EH (cell line): ENCODE measurements at regions not wholly inside any gene's neighbourhood (a gene's known extent, or its start where the extent isn't known, plus 50 kb on each side); places are given as distances from the start of the nearest gene placed in this dataset.
"Not testable (repeated sequence)": the region's sequence is repeated elsewhere in the genome, so short reads cannot be mapped to it uniquely, and the experiment has no call there.

ENCODE experiments used
- DNase-seq: peaks from one replicate; pipeline ENCODE4 v3.0.0-alpha.2; 2015; ENCODE audit warnings: low read depth

DNA sequence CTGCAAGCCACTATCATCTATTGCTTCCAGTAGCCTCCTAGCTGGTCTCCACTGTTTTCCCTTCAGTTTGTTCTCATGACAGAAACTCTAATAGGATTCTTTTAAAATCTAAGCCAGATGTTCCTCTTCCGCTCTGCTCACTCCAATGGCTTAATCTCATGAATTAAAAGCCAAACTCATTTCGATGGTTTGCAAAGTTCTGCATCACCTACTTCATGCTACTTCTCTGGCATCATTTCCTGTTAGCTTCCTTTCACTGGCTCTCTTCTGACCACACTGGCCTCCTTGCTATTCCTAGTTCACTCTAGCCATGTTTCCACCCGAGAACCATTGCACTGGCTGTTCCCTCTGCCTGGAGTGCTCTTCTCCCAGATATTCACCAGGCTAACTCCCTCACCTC, 102.0 kb upstream of the LSM6 start:
- DNase-seq, result peak; percentile 26

DNA sequence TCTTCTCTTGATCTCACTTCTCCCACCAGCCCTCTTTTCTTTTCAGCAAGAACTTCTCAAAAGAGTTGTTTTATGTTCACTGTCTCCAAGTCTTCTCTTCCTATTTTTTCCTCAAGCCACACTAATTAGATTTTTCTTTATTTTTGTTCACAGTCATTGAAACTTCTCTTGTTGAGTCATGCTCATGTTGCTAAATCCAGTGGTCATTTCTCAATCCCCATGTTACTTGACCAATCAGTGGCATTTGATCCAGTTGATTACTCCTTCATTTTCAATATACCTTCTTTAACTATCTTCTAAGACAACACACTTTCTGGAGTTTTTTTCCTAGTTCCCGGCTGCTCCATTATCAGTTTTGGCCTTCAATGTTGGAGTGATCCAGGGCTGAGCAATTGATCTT, 103.1 kb upstream of the LSM6 start:
- peak; percentile 25 for DNase-seq

DNA sequence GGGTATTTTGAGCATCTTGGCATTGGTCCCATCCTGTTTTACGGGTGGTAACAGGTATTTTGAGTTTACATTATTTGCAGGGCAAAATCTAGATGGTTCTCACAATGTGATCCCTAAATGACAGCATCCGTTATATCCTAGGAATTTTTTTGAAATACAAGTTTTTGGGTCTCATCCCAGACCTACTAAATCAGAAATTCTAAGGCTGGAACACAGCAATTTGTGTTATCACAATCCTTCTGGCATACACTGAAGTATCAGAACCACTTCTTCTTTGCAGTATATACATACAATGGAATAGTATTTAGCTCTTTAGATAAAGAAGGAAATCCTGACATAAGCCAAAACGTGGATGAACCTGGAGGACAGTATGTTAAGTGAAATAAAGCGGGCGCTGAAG, 104.1 kb upstream of the LSM6 start:
- no peak for DNase-seq

DNA sequence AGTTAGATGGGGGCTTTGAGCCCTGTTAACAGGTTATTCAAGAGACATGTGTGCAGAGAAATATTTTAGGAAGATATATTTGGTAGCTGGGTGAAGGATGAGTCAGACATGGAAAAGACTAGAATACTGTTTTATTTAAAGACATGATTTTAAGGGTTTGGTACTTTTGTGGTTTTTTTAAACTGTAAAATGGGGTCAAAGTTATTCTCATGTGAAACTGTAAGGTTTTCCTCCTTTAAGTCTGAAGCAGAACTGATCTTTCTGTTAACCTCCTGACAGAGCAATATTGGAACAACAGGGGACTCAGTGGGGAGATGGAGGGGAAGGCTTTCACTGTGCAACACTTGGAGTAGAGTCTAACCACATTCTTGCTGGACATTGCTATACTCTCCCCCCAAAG, 112.4 kb upstream of the LSM6 start:
- DNase-seq, result peak; percentile 29

DNA sequence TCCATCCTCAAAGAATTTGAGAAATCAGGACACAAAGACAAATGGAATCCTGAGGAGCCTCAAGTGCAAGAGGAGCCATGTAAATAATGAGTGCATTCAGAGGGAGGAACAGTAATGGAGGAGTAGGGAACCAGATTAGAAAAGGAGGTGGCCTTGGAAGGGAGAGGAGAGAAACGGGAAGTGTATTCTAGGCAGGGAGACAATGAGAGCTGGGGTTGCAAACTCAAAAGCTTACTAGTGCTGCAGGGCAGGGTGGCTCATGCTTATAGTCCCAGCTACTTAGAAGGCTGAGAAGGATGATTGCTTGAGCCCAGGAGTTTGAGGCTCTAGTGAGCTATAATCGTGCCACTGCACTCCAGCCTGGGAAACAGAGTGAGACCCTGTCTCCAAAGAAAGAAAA, 113.2 kb upstream of the LSM6 start:
- no peak for DNase-seq

DNA sequence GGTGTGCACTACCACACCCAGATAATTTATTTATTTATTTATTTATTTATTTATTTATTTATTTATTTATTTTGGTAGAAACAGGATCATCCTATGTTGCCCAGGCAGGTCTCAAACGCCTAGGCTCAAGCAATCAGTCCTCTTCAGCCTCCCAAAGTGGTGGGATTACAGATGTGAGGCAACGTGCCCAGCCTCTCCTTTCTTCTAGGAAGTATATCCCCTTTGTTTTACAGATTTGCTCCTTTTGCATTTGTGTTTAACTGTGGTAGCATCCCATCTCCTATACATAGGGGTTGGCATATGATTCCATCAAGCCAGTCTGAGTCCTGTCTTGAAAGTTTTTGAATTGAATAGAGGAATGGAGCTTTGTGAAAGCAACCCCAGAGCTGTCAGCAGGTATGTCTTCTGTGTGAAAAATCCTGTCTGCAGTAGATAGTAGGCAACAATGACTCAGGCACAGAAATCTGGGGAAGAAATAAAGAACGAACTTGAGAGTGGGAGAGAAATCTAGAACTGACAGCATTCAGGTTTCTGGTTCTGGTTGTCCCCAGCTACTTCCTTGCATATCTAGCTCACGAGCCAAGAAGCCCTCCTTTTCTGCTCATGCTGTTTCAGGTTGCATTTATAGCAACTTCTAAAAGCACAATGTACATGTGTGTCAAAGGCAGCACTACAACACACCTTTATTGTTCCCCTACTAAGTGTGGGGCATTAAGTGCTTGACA, 113.7 kb upstream of the LSM6 start:
- no peak for DNase-seq

DNA sequence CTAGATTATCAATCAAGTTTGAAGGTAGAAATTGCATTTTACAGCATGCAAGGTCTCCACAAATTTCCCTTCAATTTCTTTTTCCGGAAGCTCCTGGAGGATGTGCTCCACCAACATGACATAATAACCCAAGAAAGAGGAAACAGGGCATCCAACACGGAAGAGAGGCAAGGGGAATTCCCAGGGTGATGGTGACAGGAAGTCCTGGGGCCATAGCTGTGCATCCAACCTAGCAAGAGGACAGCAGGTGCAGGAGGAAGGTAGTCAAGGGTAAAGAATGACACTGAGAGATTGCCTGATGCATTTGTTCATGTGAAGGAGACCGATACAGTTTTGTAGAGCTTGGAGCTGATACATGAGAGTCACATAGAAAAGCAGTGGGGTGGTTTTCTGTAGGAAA, 115.7 kb upstream of the LSM6 start:
- DNase-seq, result no peak

DNA sequence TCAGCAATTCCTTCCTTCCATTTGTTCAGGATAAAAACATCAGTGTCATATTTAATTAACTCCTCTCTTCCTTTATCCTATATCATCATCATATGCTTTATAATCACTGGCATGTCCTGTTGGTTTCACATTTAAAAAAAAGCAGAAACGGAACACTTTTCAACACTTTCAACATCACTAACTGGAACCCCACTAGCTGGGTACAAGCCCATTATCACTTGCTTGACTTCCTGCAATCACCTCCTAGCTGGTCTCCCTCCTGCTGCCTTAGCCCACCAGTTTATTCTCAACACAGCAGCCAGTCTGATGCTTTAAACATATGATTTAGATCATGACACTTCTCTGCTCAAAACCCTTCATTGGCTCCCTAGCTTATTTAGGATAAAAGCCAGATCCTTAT, 116.4 kb upstream of the LSM6 start:
- DNase-seq, result no peak

DNA sequence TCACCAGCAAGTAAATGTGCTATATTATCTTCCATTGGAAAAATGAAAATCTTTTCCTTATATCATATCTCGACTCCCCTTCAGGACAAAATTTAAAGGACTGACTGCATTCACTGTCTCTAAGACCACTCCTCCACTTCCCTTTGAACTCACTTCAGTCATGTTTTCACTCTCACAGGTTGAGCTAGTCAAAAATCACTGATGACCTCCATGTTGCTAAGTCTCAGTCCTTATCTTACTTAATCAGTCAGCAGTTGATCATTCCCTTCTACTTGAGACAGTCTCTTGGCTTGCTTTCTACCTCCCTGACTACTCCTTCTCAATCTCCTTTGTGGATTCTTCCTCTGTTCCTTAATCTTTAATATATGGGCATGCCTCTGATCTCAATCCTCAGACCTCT, 117.0 kb upstream of the LSM6 start:
- no peak for DNase-seq

DNA sequence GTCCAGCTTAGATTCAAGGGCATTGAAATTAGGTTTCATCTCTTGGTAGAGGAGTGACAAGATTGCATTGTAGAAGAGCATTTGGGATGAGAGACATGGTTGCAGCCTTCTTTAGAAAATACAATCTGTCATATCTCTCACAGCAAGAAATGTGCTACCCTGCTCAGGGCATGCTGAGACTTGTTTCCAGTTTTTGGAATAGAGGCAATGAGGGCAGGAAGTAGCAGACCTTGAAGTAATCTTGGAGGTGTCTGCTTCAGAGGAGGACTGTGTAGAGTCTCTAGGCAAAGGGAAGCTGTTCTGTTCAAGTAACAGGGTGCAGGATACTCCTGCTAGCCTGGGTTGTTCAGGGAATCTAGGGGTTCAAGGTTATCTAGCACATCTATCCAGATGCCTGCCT, 116.1 kb upstream of the ZNF827 start:
- no peak for DNase-seq

DNA sequence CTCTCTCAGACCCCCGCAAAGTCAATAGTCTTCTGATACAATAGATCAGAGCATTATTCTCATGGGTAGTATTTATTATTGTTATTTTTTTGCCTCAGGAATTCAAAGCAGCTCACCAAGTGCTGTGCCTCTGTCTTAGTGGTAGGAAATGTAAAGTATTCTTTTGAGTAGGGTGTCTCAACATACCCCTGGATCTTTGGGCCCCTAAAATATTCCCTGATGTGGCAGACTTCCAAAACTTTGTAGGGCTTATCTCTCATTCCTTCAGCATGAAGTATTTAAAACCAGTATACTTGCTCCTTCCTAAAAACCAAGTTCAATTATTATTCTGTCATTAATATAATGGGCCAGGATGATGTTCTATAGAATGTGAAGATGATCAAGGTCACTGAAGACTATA, 115.3 kb upstream of the ZNF827 start:
- peak; percentile 31 for DNase-seq

DNA sequence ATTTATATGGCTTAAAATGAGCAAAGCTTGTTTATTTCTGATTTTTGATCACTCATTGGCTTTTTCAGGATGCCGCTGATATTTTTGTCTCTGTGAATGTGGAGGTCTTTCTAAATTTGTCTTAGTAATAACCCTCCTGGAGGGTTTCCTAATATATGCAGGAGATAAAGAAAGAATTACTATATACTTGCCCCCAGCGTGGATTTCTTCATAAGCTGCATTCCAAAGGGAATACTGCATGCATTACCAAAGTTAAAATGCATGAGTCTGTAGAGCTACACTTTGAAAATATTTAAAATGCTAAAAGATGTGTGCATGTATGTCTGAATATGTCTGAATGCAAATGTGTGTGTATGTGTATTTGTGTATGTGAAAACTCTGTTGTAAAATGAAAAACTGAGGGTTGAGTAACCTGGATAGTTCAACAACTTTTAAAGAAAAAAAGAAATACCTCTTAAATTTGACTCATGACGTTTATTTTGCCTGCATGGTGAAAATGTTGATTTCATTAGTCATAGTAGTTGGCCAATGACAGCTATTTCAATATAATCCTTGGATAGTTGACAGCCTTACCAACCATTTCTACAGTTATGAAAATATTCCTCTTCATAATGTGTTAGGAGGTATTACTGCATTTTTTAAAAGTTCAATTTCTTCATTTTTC, 113.2 kb upstream of the ZNF827 start:
- DNase-seq, result peak; percentile 84

DNA sequence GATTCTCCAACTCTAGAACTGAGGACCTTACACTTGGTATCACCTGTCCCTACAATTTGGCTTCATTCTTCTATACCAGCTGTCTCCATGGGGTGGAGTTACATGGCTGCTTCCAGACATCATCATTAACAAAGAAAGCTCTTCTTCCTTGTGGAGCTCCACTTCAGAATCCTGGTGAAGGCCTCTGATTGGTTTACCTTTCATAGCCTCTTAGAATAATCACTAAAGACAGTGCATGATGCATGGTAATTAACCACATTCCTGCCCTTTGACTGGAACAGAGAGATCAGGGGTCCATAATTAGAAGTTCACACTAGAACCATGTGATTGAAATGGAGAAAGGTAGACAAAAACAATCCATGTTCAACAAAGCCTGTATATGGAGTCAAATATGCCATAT, 112.6 kb upstream of the ZNF827 start:
- DNase-seq, result peak; percentile 37

DNA sequence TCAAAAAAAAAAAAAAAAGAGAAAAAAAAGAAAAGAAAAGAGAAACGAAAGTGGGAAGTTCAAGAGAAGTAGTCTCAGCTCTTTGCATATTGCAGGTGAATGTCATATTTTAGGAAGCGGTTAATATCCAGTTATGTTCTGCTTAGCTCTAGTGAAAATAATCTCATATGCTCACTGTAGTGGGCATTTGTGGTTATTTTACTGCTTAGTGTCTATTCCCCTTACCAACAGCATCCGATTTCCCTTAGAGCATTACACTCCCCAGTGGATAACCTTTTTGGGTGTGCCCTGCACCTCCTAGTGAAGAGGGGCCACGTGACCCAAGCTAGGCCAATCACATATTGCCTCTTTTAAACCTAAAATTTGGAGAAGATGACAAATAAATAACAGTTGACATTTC, 111.2 kb upstream of the ZNF827 start:
- no peak for DNase-seq

DNA sequence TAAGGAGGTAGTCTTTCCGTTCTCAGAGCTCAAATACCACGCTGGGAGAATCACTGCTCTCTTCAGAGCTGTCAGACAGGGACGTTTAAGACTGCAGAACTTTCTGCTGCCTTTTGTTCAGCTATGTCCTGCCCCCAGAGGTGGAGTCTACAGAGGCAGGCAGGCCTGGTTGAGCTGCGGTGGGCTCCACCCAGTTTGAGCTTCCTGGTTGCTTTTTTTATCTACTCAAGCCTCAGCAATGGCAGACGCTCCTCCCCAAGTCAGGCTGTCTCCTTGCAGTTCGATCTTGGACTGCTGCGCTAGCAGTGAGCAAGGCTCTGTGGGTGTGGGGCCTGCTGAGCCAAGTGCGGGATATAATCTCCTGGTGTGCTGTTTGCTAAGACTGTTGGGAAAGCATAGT, 109.1 kb upstream of the ZNF827 start:
- not testable (repeated sequence) for DNase-seq

DNA sequence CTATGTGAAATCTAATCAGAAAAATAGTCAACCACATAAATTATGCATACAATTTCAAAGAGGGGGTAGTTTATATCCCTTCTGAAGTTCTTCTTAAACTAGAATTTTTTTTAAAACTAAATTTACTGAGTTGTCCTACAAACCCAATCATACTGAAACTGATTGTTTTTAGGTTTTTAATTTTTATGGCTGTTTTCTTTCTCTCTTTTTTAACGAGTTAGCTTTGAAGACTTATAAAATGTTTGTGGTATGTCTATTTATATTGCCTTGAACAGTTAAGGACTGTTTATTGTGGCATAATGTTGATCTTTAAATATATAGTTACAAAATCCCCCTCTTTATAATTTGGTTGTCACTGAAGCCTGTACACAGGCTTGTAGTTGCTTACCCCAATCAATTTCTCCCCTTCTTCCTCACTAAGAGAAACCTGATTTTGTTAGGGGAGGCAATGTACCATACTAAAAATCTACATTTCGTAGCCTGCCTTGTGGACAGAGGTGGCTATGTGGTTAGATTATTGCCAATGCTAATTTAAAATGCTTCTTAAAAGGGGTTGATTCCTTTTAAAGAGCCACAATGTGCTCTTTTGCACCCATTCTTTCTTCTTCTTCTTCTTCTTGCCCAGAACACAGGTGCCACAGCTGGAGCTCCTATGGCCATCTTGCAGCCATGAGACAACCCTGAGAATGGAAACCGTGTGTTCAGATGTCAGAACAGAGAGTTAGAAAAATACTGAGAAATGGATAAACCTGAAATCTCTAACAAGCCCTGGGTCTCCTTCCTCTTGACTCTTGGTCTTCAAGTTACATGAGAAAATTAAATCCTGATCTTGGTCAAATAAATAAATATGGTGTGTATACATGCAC, 102.7 kb upstream of the ZNF827 start:
- DNase-seq, result no peak

DNA sequence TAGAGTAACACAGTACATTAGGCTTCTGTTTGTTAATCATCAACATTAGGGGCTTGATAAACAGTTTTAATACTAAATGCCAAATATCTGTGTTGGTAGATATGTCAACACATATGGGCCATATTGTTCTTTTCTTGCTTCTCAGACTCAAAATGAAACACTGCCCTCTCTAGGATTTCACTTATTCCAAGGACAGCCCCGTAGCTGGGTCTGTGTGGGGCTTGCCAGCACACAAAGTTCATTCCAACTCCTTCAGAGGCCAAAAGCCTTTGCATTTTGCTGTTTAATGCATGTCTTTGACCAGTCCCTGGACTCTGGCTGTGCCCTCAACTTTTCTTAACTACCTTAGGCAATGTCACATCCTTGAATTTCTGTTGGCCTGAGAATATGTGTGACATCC, 102.0 kb upstream of the ZNF827 start:
- DNase-seq, result no peak

DNA sequence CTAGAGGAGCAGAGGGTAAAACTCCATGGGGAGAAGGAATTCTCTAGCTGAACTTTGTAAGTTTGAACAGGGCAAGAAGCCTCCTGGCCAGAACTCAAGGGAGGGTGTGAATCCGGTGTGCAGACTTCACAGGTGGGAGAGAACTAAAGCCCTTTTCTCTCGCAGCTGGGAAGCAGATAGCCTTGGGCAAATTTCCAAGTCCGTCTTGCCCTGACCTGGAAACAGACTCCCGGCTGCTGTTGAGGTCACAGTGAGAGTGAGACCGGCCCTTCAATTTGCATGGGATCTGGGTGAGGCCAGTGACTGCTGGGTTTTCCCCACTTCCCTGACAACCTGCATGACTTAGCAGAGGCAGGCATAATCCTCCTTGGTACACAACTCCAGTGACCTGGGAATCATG, 94.5 kb upstream of the ZNF827 start:
- DNase-seq, result no peak

DNA sequence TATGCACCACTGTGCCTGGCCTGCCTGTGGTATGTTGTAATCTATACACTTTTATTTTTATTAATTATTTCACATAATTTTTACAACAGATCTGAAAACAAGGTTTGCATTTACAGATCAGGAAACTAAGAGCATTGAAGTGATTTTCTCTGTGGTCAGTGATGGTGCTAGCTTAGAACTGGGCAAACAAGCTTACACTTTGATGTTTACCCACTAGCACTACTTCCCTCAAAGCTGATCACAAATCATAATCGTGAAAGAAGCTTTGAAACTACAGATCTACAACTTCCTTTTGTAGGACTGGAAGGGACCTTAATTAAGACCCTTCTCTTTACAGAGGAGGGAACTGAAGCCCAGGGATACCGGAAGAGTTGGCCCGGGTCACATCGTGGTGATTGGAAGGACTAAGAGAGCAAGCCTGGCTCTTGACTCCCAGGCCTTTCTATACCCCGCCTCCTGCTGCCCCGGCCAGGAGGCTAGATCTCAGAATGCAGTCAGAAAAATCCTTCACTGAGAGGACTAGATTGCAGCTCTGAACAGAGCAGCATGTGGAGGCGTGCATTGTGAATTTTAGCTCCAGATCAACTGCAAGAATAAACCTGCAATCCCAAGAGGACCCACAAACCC, 93.7 kb upstream of the ZNF827 start:
- no peak for DNase-seq

DNA sequence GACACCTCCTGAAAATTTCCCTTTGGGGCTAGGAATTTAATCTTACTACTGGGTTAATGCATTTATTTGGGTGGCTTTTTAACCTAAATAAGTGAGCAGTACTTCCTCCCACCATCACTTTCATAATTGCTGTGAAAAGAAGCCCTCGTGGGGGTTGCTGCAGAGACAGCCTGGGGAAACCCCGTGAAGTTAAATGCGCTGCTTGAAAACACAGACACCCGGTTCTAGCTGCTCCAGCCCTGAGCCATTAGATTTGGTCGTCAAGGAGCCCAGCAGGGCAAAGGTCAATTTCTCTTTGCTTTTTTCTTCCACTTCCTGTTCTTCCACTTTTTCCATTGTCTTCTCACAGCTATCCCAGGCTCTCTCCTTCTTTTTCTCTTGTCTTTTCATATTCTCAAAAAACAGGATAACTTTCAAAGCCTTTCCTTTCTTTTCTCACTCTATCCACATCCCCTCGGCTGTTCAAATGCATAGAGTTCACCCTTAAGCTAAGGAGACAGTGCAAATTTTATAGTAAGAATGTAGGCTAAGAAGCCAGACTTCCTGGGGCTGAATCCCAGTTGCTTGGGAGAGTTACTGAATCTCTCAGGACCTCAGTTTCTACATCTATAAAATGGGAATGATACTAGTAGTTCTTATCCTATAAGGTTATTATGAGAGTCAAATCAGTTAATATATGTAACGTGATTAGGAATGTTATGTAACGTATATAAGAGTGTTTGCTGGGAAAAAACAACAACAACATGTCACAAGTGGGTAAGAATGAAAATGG, 91.5 kb upstream of the ZNF827 start:
- DNase-seq, result peak; percentile 11

DNA sequence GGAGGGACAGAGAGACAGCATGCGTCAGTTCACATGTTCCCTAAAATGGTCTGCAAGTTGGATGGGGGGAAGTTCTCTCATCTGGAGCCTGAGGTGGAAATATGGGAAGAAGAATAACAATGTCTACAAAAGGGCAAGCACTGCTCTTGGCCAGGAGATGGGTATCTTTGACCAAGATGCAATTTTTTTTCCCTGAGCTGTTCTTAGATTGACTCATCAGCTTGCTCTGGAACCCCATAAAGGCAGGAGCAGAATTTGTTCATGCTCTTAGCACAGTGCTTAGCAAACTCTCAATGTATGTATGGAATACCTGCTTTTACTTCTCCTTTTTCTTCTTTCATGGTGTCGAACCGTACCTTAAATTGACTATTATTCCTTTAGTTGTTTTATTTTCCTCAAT, 90.5 kb upstream of the ZNF827 start:
- peak; percentile 72 for DNase-seq

DNA sequence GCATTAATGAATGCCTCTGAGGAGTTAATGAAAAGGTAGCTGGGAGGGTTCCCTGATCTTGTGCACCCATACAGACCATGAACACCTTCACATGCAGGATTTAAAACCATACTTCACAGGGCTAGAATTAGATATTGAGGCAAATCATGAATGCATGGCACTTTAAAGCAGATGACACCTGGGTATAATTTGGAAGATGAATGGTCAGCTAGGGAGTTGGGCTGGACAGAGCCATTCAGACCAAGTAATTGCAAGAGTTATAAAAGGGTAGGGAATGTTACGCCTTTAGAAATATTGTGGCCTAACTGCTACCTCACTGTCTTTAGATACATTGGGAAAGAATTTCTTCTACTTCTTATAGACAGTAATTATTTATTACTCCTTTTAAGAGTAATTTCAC, 89.1 kb upstream of the ZNF827 start:
- no peak for DNase-seq
